ENCODE measurements at regions not wholly inside any gene's neighbourhood (a gene's known extent, or its start where the extent isn't known, plus 50 kb on each side); places are given as distances from the start of the nearest gene placed in this dataset.

- H3K9me3 ChIP-seq (ENCODE audit: low read depth): no peaks in the 10 kb centered on the region
- WGBS, 2 experiments (ENCODE audit: low coverage in 1 of 2, low lambda C conversion rate in 2 of 2, missing lambda C conversion rate in 2 of 2): 18 to 23% methylated on average over 11 of the region's 11 CpGs
- no peaks in the 10 kb centered on the region for H3K9me2 ChIP-seq (ENCODE audit: insufficient read depth)
- TF ChIP-seq EZH2phosphoT487 (IDR thresholded peaks at IDR 0.05; ENCODE audit: insufficient read depth, low read depth) (no peak), EZH2 (IDR thresholded peaks at IDR 0.05; ENCODE audit: insufficient read depth, poor library complexity, severe bottlenecking) (no peak)
- H3F3A ChIP-seq (ENCODE audit: insufficient read depth): no peaks in the 10 kb centered on the region
- H3K36me3 ChIP-seq (ENCODE audit: low read depth): no peaks in the 10 kb centered on the region
- H3K79me2 ChIP-seq (ENCODE audit: insufficient read depth): no peaks in the 10 kb centered on the region
- no peak overlapping the region for H3K9ac ChIP-seq
- H3K4me1 ChIP-seq (ENCODE audit: insufficient read depth): no peaks in the 10 kb centered on the region
- no peak overlapping the region for H3K4me3 ChIP-seq
- no peak overlapping the region for H3K27ac ChIP-seq
- no peak overlapping the region for H3K4me2 ChIP-seq (ENCODE audit: unreplicated experiment)
- no peaks in the 10 kb centered on the region for H4K20me1 ChIP-seq (ENCODE audit: insufficient read depth)
- no peaks in the 10 kb centered on the region for H3K27me3 ChIP-seq (replicated peaks; ENCODE audit: insufficient read depth)
- DNase-seq: no peak
- H2AFZ ChIP-seq: no peak overlapping the region
- in situ Hi-C loops (cut with MboI): no loop called here
Observed at GRCh38 chr10:130782467-130782866, 529.1 kb downstream of the TCERG1L start.

GRCh38 chr10:130784326-130784725, 527.2 kb downstream of the TCERG1L start:
- no peaks in the 10 kb centered on the region for H3K27me3 ChIP-seq (replicated peaks; ENCODE audit: insufficient read depth)
- no peaks in the 10 kb centered on the region for H3K4me1 ChIP-seq (ENCODE audit: insufficient read depth)
- H3K9me3 ChIP-seq (ENCODE audit: low read depth): no peaks in the 10 kb centered on the region
- H3K4me3 ChIP-seq: no peak overlapping the region
- H3K27ac ChIP-seq: no peak overlapping the region
- TF ChIP-seq EZH2phosphoT487 (IDR thresholded peaks at IDR 0.05; ENCODE audit: insufficient read depth, low read depth): no peak
- no peak for TF ChIP-seq EZH2 (IDR thresholded peaks at IDR 0.05; ENCODE audit: insufficient read depth, poor library complexity, severe bottlenecking)
- DNase-seq: no peak
- H3K4me2 ChIP-seq (ENCODE audit: unreplicated experiment): no peak overlapping the region
- 40 to 44% methylated on average over 8 to 12 of the region's 12 CpGs for WGBS, 2 experiments (ENCODE audit: low coverage in 1 of 2, low lambda C conversion rate in 2 of 2, missing lambda C conversion rate in 2 of 2)
- H2AFZ ChIP-seq: no peak overlapping the region
- H3K36me3 ChIP-seq (ENCODE audit: low read depth): no peaks in the 10 kb centered on the region
- no peaks in the 10 kb centered on the region for H3K9me2 ChIP-seq (ENCODE audit: insufficient read depth)
- no peaks in the 10 kb centered on the region for H4K20me1 ChIP-seq (ENCODE audit: insufficient read depth)
- no peak overlapping the region for H3K9ac ChIP-seq
- in situ Hi-C loops (cut with MboI): no loop called here
- H3K79me2 ChIP-seq (ENCODE audit: insufficient read depth): no peaks in the 10 kb centered on the region
- H3F3A ChIP-seq (ENCODE audit: insufficient read depth): no peaks in the 10 kb centered on the region

- H3K27me3 ChIP-seq (replicated peaks; ENCODE audit: insufficient read depth): no peaks in the 10 kb centered on the region
- H3K9ac ChIP-seq: no peak overlapping the region
- no peaks in the 10 kb centered on the region for H3K4me1 ChIP-seq (ENCODE audit: insufficient read depth)
- H3K9me2 ChIP-seq (ENCODE audit: insufficient read depth): no peaks in the 10 kb centered on the region
- no peaks in the 10 kb centered on the region for H3K36me3 ChIP-seq (ENCODE audit: low read depth)
- no peaks in the 10 kb centered on the region for H3F3A ChIP-seq (ENCODE audit: insufficient read depth)
- H3K4me2 ChIP-seq (ENCODE audit: unreplicated experiment): no peak overlapping the region
- H3K27ac ChIP-seq: no peak overlapping the region
- in situ Hi-C loops (cut with MboI): no loop called here
- no peaks in the 10 kb centered on the region for H4K20me1 ChIP-seq (ENCODE audit: insufficient read depth)
- no peak for TF ChIP-seq EZH2phosphoT487 (IDR thresholded peaks at IDR 0.05; ENCODE audit: insufficient read depth, low read depth)
- TF ChIP-seq EZH2 (IDR thresholded peaks at IDR 0.05; ENCODE audit: insufficient read depth, poor library complexity, severe bottlenecking): no peak
- no peak overlapping the region for H3K4me3 ChIP-seq
- no peak overlapping the region for H2AFZ ChIP-seq
- 47 to 53% methylated on average over 14 of the region's 20 CpGs for WGBS, 2 experiments (ENCODE audit: low coverage in 1 of 2, low lambda C conversion rate in 2 of 2, missing lambda C conversion rate in 2 of 2)
- H3K79me2 ChIP-seq (ENCODE audit: insufficient read depth): no peaks in the 10 kb centered on the region
- no peak for DNase-seq
- no peaks in the 10 kb centered on the region for H3K9me3 ChIP-seq (ENCODE audit: low read depth)
Observed at GRCh38 chr10:130786365-130786966, 525.1 kb downstream of the TCERG1L start.

- no peak for TF ChIP-seq EZH2 (IDR thresholded peaks at IDR 0.05; ENCODE audit: insufficient read depth, poor library complexity, severe bottlenecking)
- no peak for TF ChIP-seq EZH2phosphoT487 (IDR thresholded peaks at IDR 0.05; ENCODE audit: insufficient read depth, low read depth)
- Histone ChIP-seq H3K9ac (no peak overlapping the region), H3K4me2 (ENCODE audit: unreplicated experiment) (no peak overlapping the region), H3K79me2 (ENCODE audit: insufficient read depth) (no peaks in the 10 kb centered on the region), H4K20me1 (ENCODE audit: insufficient read depth) (no peaks in the 10 kb centered on the region), H3F3A (ENCODE audit: insufficient read depth) (no peaks in the 10 kb centered on the region), H3K9me3 (ENCODE audit: low read depth) (no peaks in the 10 kb centered on the region), H3K9me2 (ENCODE audit: insufficient read depth) (no peaks in the 10 kb centered on the region), H3K4me3 (no peak overlapping the region), H3K4me1 (ENCODE audit: insufficient read depth) (no peaks in the 10 kb centered on the region), H3K27me3 (replicated peaks; ENCODE audit: insufficient read depth) (no peaks in the 10 kb centered on the region), H3K27ac (no peak overlapping the region), H2AFZ (no peak overlapping the region), H3K36me3 (ENCODE audit: low read depth) (no peaks in the 10 kb centered on the region)
- 10 to 14% methylated on average over 3 of the region's 3 CpGs for WGBS, 2 experiments (ENCODE audit: low coverage in 1 of 2, low lambda C conversion rate in 2 of 2, missing lambda C conversion rate in 2 of 2)
- in situ Hi-C loops (cut with MboI): no loop called here
- DNase-seq: no peak
Observed at GRCh38 chr10:130787243-130787642, 524.3 kb downstream of the TCERG1L start.

- no peaks in the 10 kb centered on the region for H3K27me3 ChIP-seq (replicated peaks; ENCODE audit: insufficient read depth)
- no peak overlapping the region for H3K4me3 ChIP-seq
- H3F3A ChIP-seq (ENCODE audit: insufficient read depth): no peaks in the 10 kb centered on the region
- H2AFZ ChIP-seq: no peak overlapping the region
- no peak overlapping the region for H3K9ac ChIP-seq
- H3K9me2 ChIP-seq (ENCODE audit: insufficient read depth): no peaks in the 10 kb centered on the region
- H3K27ac ChIP-seq: no peak overlapping the region
- H4K20me1 ChIP-seq (ENCODE audit: insufficient read depth): no peaks in the 10 kb centered on the region
- in situ Hi-C loops (cut with MboI): no loop called here
- 16 to 18% methylated on average over 4 of the region's 4 CpGs for WGBS, 2 experiments (ENCODE audit: low coverage in 1 of 2, low lambda C conversion rate in 2 of 2, missing lambda C conversion rate in 2 of 2)
- TF ChIP-seq EZH2 (IDR thresholded peaks at IDR 0.05; ENCODE audit: insufficient read depth, poor library complexity, severe bottlenecking) (no peak), EZH2phosphoT487 (IDR thresholded peaks at IDR 0.05; ENCODE audit: insufficient read depth, low read depth) (no peak)
- no peaks in the 10 kb centered on the region for H3K4me1 ChIP-seq (ENCODE audit: insufficient read depth)
- H3K79me2 ChIP-seq (ENCODE audit: insufficient read depth): no peaks in the 10 kb centered on the region
- no peaks in the 10 kb centered on the region for H3K36me3 ChIP-seq (ENCODE audit: low read depth)
- no peak for DNase-seq
- H3K4me2 ChIP-seq (ENCODE audit: unreplicated experiment): no peak overlapping the region
- no peaks in the 10 kb centered on the region for H3K9me3 ChIP-seq (ENCODE audit: low read depth)
Observed at GRCh38 chr10:130787821-130788220, 523.7 kb downstream of the TCERG1L start.

Measured in GM23248 (cell line).